Ovary (tissue), 7 donors: ENCODE measurements at regions not wholly inside any gene's neighbourhood (a gene's known extent, or its start where the extent isn't known, plus 50 kb on each side); places are given as distances from the start of the nearest gene placed in this dataset.

Source experiments
- DNase-seq, 5 donors: peaks; one replicate each; pipeline ENCODE4 v3.0.0-alpha.2; 2019 to 2020
- H3K27ac ChIP-seq, 2 donors: fragments of 200-600 bp; one replicate each; pipeline versions ENCODE4 v1.5.1 to v1.8.0; 2019 to 2022
- H3K27me3 ChIP-seq: fragments of 200-600 bp; one replicate; pipeline ENCODE4 v1.8.0; 2022
- H3K36me3 ChIP-seq: fragments of 200-600 bp; sonication (generic); one replicate; pipeline ENCODE4 v1.5.1; 2019
- H3K4me1 ChIP-seq: one replicate; pipeline ENCODE4 v1.8.1; 2013; ENCODE audit warnings: mild to moderate bottlenecking, moderate library complexity; ENCODE audit not compliant: insufficient read depth
- H3K4me3 ChIP-seq: fragments of 200-600 bp; sonication (generic); one replicate; pipeline ENCODE4 v1.5.1; 2017
- H3K9me3 ChIP-seq, 2 donors: fragments of 200-600 bp in 1 of 2; sonication (generic) in 1 of 2; one replicate each; pipeline versions ENCODE4 v1.5.1 to v1.8.1; 2013 to 2019; ENCODE audit warnings: mild to moderate bottlenecking in 1 of 2, moderate library complexity in 1 of 2
- CTCF ChIP-seq, 3 donors: fragments of 450-650 bp in 2 of 3; fragments of 200-600 bp in 1 of 3; IDR thresholded peaks; one replicate each; pipeline versions ENCODE4 v1.5.1 to v1.8.0; 2016 to 2022; ENCODE audit warnings: antibody characterized with exemption in 3 of 3, mild to moderate bottlenecking in 1 of 3
- EP300 ChIP-seq: sonication (generic); formaldehyde crosslinking; IDR thresholded peaks from one replicate; pipeline ENCODE4 v1.6.1; 2017; ENCODE audit warnings: antibody characterized with exemption
- POLR2A ChIP-seq: fragments of 450-650 bp; IDR thresholded peaks from one replicate; pipeline ENCODE4 v1.6.1; 2017; ENCODE audit warnings: antibody characterized with exemption, mild to moderate bottlenecking, moderate library complexity
- WGBS, 3 donors: extraction: QIAGEN DNeasy Blood & Tissue Kit in 1 of 3; methylation state at CpG; one replicate each; pipeline versions ENCODE4 v1.1.5 to v1.1.7; 2013 to 2017; 5-methylcytosine and 5-hydroxymethylcytosine counted together
- intact Hi-C, 4 donors: fragments of 100-400 bp; cut with DNase I; formaldehyde crosslinking; loops; one replicate each; pipeline versions ENCODE4 v1.11.0 to v1.15.1; 2022 to 2023
- donor health status: DM: no; HTN: no; CAD: no; lungs with moderate emphysema.
- donor health status: DM: no; HTN: no; CAD: no.
- donor health status: Bipolar disorder and iron deficiency.
- donor health status: DM: no; HTN: no; CAD: no.
- donor health status: DM: yes; HTN: yes; CAD: no.

DNA sequence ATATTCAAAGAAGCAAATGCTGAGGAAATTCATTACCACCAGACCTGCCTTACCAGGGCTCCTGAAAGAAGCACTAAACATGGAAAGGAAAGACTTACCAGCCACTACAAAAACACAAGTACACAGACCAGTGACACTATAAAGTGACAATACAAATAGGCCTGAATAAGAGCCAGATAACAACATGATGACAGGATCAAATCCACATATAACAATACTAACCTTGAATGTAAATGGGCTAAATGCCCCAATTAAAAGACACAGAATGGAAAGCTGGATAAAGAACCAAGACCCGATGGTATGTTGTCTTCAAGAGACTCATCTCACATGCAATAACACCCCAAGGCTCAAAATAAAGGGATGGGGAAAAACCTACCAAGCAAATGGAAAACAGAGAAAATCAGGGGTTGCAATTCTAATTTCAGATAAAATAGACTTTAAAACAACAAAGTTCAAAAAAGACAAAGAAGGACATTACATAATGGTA is 353.4 kb downstream of the LNPK start:
- Histone ChIP-seq H3K4me3 (no peak overlapping the region), H3K9me3 (no peaks in the 10 kb centered on the region), H3K27me3 (no peaks in the 10 kb centered on the region), H3K36me3 (no peaks in the 10 kb centered on the region), H3K4me1 (no peaks in the 10 kb centered on the region), H3K27ac (no peak overlapping the region)
- DNase-seq, result no peak
- 0 to 55% (median 0%) methylated on average over 1 of the region's 1 CpG for WGBS, 3 donors
- TF ChIP-seq EP300, result no peak
- TF ChIP-seq CTCF (IDR thresholded peaks at IDR 0.05), result no peak
- TF ChIP-seq POLR2A, result no peak
- intact Hi-C loops, result no loop called here

DNA sequence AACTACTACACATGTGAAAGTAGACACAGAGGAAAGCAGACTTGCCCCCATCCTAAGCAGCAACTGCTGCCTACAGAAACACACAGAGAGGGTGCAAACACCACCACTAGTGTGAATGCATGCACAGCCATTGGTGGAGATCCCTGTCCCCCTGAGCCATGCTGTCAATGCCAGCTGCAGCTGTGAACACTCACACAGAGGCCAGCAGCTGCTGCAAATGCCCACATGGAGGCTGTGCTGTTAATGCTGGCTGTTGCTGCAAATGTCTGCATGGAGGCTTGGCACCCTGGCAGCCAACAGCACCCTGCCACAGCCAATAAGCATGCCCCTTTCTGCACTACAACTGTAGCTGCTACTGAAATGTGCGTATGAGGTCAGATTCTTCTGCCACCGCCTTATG is 355.0 kb downstream of the LNPK start:
- TF ChIP-seq EP300 (no peak), POLR2A (no peak), CTCF (IDR thresholded peaks at IDR 0.05) (no peak)
- H3K9me3 ChIP-seq, result no peaks in the 10 kb centered on the region
- no peaks in the 10 kb centered on the region for H3K4me1 ChIP-seq
- no peak for DNase-seq
- WGBS, 3 donors, result 89 to 97% (median 95%) methylated on average over 2 of the region's 2 CpGs
- H3K27me3 ChIP-seq, result no peaks in the 10 kb centered on the region
- no peak overlapping the region for H3K27ac ChIP-seq
- H3K36me3 ChIP-seq, result no peaks in the 10 kb centered on the region
- intact Hi-C loops, result no loop called here
- no peak overlapping the region for H3K4me3 ChIP-seq

DNA sequence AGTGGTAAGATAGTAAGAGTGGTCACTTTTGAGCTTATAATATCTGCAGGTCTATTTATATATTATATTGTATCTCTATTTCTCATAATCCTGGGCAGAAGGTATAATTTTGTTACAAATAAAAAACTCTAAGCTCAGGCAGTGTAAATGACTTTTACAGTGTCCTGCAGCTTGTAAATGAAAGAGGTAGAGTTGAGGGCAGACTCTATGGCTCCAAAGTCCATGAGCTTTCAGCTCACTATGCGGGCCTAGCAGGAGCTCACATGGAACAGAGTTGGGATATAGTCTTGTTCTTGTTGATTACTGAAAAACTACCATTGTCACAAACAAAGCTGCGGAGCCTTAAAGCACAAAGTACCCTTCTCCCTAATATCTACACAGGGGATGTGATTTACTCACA is 361.4 kb downstream of the LNPK start:
- TF ChIP-seq EP300 (no peak), CTCF (IDR thresholded peaks at IDR 0.05) (no peak), POLR2A (no peak)
- no peak overlapping the region for H3K4me3 ChIP-seq
- 91 to 94% (median 93%) methylated on average over 2 of the region's 2 CpGs for WGBS, 3 donors
- no peaks in the 10 kb centered on the region for H3K36me3 ChIP-seq
- no peaks in the 10 kb centered on the region for H3K4me1 ChIP-seq
- DNase-seq, result no peak
- H3K27me3 ChIP-seq, result no peaks in the 10 kb centered on the region
- no peaks in the 10 kb centered on the region for H3K9me3 ChIP-seq
- H3K27ac ChIP-seq, result no peak overlapping the region
- intact Hi-C loops, result no loop called here

GRCh38 chr2:175633227-175633626 is 368.8 kb downstream of the LNPK start:
- DNase-seq, result no peak
- Histone ChIP-seq H3K27me3 (no peaks in the 10 kb centered on the region), H3K36me3 (no peaks in the 10 kb centered on the region), H3K4me3 (no peak overlapping the region), H3K27ac (no peak overlapping the region), H3K9me3 (no peaks in the 10 kb centered on the region), H3K4me1 (no peaks in the 10 kb centered on the region)
- 35 to 66% (median 55%) methylated on average over 2 of the region's 2 CpGs for WGBS, 3 donors
- TF ChIP-seq CTCF (IDR thresholded peaks at IDR 0.05) (no peak), POLR2A (no peak), EP300 (no peak)
- intact Hi-C loops, result no loop called here

- TF ChIP-seq POLR2A (no peak), EP300 (no peak), CTCF (IDR thresholded peaks at IDR 0.05) (no peak)
- no peak for DNase-seq
- Histone ChIP-seq H3K4me1 (no peaks in the 10 kb centered on the region), H3K36me3 (no peaks in the 10 kb centered on the region), H3K4me3 (no peak overlapping the region), H3K27ac (no peak overlapping the region), H3K9me3 (no peaks in the 10 kb centered on the region), H3K27me3 (no peaks in the 10 kb centered on the region)
- intact Hi-C loops, result no loop called here
These were observed 370.8 kb downstream of the LNPK start for GRCh38 chr2:175631245-175631623.
